AG09309 (cell line): ENCODE measurements at regions not wholly inside any gene's neighbourhood (a gene's known extent, or its start where the extent isn't known, plus 50 kb on each side); places are given as distances from the start of the nearest gene placed in this dataset.

Experiments used
- DNase-seq: peaks from one replicate; pipeline ENCODE4 v3.0.0-alpha.2; 2010; ENCODE audit warnings: low read depth
- H3K4me3 ChIP-seq: 2 replicates; pipeline ENCODE4 v1.5.1; 2011; ENCODE audit warnings: mild to moderate bottlenecking, low read depth, low read length, moderate library complexity; ENCODE audit not compliant: control insufficient read depth
- CTCF ChIP-seq: IDR thresholded peaks from 2 replicates; pipeline ENCODE4 v1.5.1; 2011; ENCODE audit warnings: mild to moderate bottlenecking, low read depth, low read length, inconsistent platforms; ENCODE audit not compliant: insufficient read depth, control insufficient read depth; ENCODE audit errors: missing control alignments

GRCh38 chr20:43243672-43244269, 54.1 kb upstream of the PTPRT start:
- DNase-seq = no peak
- H3K4me3 ChIP-seq = no peak overlapping the region
- TF ChIP-seq CTCF = peak; percentile 25

GRCh38 chr20:43241057-43241702, 51.5 kb upstream of the PTPRT start:
- no peak for DNase-seq

More at GRCh38 chr20:43241057-43241702, 51.5 kb upstream of the PTPRT start:
- H3K4me3 ChIP-seq = no peak overlapping the region
- no peak for TF ChIP-seq CTCF
